ENCODE measurements at regions not wholly inside any gene's neighbourhood (a gene's known extent, or its start where the extent isn't known, plus 50 kb on each side); places are given as distances from the start of the nearest gene placed in this dataset.

DNA sequence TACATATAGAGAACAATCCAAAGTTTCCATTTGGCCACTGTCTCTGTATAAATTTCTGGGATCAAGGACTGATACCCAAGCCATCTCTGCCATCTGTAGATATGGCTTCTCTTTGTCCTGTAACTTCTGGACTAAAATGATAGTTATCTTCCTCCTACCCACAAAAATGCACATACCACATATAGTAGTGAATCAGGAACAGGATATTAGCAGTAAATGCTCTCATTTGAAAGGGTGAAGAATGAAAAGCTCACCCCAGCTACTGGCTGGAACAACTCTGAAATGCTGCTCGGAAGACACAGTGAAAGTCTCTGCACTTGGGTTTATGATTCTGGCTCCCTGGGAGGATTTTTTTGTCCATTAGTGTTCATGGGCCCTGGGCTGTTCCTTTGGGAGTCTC, 856.4 kb upstream of the LRRC4C start:
- H3K4me3 Mint-ChIP-seq: no peak overlapping the region
- POLR2A ChIA-PET: no interaction called here
- no peak for DNase-seq
- H3K9me3 Mint-ChIP-seq: peaks cover 5% of the 10 kb centered on the region
- no peak for ATAC-seq (ENCODE audit: low read depth)
- no peaks in the 10 kb centered on the region for H3K36me3 Mint-ChIP-seq
- no peak overlapping the region for H3K27ac Mint-ChIP-seq
- no peaks in the 10 kb centered on the region for H3K27me3 Mint-ChIP-seq
- no peaks in the 10 kb centered on the region for H3K4me1 Mint-ChIP-seq

DNA sequence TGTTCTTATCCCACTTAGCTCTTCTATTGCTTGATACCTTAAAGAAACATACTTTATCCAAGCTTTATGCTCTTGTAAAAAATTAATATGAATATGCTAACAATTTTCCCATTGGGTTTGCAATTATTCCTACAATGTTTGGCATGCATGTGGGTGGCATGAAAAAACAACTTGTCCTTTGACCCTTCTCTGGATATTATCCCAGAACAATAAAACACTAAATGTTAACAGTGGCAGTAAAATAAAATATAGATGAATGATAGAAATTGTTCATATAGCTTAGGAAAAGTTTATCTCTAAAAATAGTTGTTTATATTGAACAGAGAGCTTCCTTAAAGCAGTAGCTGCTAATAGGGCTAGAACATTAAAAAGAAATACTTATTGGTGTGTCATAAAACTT, 860.5 kb upstream of the LRRC4C start:
- DNase-seq: no peak
- Mint-ChIP-seq H3K27ac (no peak overlapping the region), H3K4me3 (no peak overlapping the region), H3K4me1 (no peaks in the 10 kb centered on the region), H3K36me3 (no peaks in the 10 kb centered on the region), H3K27me3 (no peaks in the 10 kb centered on the region), H3K9me3 (peaks cover 4% of the 10 kb centered on the region)
- POLR2A ChIA-PET: no interaction called here
- ATAC-seq (ENCODE audit: low read depth): no peak

DNA sequence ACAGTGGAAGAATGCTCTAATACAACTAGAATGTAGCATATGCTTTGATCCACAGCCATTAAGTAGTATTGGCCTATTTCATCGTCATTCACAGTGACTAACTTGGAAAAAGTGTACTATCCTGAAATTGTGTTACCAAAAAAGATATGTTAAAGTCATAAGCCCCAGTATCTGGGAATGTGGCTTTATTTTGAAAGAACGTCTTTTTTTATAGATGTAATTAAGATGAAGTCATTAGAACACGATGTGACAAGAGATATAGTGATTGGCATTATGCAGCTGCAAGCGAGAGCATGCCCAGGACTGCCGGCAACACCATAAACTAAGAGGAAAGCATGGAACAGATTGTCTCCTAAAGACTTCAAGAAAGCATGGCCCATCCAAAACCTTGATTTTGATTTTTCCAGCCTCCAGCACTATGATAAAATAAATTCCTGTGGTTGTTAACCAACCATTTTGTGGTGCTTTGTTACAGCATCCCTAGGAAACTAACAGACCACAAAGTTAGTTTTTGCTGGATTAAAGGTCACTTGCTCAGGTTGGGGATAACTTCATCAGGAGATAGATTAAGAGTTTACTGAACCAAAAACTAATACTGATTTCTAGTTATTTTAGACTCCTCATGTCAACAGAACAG, 870.6 kb upstream of the LRRC4C start:
- Mint-ChIP-seq H3K4me1 (no peaks in the 10 kb centered on the region), H3K36me3 (no peaks in the 10 kb centered on the region), H3K27ac (no peak overlapping the region), H3K9me3 (peaks cover 5% of the 10 kb centered on the region), H3K4me3 (no peak overlapping the region), H3K27me3 (no peaks in the 10 kb centered on the region)
- POLR2A ChIA-PET: no interaction called here
- ATAC-seq (ENCODE audit: low read depth) (no peak), DNase-seq (no peak)

DNA sequence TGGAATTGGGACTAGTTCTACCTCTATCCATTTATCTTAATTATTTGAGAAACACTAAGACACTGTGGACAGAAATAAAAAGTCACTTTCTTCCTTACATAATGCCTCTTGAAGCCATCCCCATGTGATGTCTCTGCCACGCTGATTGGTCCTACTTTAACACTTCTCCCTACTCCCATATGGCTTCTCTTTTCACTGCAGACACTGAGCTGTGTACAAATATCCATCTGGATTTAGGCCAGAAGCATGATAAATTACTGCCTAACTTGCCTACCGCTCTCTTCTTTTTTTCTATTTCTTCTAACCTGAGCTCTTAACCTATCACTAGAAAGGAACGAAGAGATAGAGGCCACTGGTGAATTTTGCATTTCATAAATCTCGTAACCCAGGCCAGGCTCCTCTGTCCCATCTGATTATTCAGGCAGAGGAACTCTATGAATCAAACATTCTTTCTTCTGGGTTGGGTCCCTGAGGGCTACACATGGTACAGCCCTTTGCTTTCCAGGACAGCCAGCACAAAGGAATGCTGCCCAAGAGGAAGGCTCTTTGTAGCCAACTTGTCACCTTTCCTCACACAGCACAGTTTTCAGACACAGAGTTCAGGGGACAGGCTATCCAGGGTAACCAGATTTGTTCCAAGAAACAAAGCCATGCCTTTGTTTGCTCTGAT, 878.5 kb upstream of the LRRC4C start:
- H3K9me3 Mint-ChIP-seq: peaks cover 7% of the 10 kb centered on the region
- H3K27me3 Mint-ChIP-seq: no peaks in the 10 kb centered on the region
- H3K27ac Mint-ChIP-seq: no peak overlapping the region
- H3K4me1 Mint-ChIP-seq: no peaks in the 10 kb centered on the region
- DNase-seq (no peak), ATAC-seq (ENCODE audit: low read depth) (no peak)
- POLR2A ChIA-PET: no interaction called here
- H3K4me3 Mint-ChIP-seq: no peak overlapping the region
- H3K36me3 Mint-ChIP-seq: no peaks in the 10 kb centered on the region

DNA sequence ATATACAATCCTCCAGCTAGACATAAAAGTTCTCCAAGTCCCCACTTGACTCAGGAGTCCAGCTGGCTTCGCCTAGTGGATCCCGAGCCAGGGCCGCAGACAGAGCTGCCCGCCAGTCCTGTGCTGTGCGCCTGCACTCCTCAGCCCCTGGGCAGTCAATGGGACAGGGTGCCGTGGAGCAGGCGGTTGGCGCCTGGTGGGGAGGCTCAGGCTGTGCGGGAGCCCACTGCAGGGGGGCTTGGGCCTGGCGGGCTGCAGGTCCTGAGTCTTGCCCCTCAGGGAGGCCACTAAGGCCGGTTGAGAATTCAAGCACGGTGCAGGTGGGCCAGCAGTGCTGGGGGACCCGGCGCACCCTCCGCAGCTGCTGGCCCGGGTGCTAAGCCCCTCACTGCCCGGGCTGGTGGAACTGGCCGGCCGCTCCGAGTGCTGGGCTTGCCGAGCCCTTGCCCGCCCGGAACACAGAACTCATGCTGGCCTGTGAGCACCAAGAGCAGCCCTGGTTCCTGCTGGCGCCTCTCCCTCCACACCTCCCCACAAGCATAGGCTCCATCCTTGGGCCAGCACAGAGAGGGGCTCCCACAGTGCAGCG, 884.8 kb upstream of the LRRC4C start:
- H3K4me3 Mint-ChIP-seq: no peak overlapping the region
- ATAC-seq (ENCODE audit: low read depth): no peak
- no peaks in the 10 kb centered on the region for H3K36me3 Mint-ChIP-seq
- DNase-seq: no peak
- peaks cover 3% of the 10 kb centered on the region for H3K9me3 Mint-ChIP-seq
- POLR2A ChIA-PET: no interaction called here
- no peak overlapping the region for H3K27ac Mint-ChIP-seq
- no peaks in the 10 kb centered on the region for H3K27me3 Mint-ChIP-seq
- H3K4me1 Mint-ChIP-seq: no peaks in the 10 kb centered on the region

DNA sequence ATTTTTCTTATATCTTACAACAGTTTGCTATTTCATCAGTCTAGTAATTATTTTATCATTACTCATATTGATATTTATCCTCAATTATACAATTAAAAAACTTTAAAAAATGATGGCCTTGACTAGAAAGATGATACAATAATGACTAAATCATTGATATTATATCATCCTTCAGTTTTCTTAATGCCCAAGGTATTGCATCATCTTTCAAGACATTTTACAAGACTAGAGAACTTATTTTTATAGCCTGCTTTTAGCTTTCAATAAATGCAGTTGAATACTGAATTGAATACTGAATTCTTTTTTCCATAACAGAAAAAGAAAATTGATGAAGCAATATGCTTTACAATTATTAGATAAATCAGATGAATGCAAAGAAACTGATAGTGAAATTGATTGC, 886.5 kb upstream of the LRRC4C start:
- H3K9me3 Mint-ChIP-seq: peaks cover 10% of the 10 kb centered on the region
- ATAC-seq (ENCODE audit: low read depth): no peak
- H3K36me3 Mint-ChIP-seq: no peaks in the 10 kb centered on the region
- no peaks in the 10 kb centered on the region for H3K27me3 Mint-ChIP-seq
- H3K27ac Mint-ChIP-seq: no peak overlapping the region
- POLR2A ChIA-PET: no interaction called here
- H3K4me3 Mint-ChIP-seq: no peak overlapping the region
- no peaks in the 10 kb centered on the region for H3K4me1 Mint-ChIP-seq
- DNase-seq: no peak

DNA sequence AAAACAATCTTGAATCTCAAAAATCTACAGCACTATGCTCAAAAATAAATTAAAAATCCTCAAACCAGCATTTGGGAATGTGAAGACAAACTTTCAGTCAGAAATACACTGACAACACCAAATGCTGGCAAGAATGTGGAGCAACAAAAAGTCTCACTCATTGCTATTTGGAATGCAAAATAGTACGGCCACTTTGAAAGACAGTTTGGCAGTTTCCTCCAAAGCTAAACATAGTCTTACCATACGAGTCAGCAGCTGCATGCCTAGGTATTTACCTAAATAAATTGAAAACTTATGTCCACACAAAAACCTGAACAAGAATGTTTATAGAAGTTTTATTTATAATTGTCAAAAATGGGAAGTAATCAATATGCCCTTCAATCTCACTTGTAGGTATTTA, 904.2 kb upstream of the LRRC4C start:
- no peaks in the 10 kb centered on the region for H3K4me1 Mint-ChIP-seq
- no peaks in the 10 kb centered on the region for H3K27me3 Mint-ChIP-seq
- DNase-seq (no peak), ATAC-seq (ENCODE audit: low read depth) (no peak)
- peaks cover 10% of the 10 kb centered on the region for H3K9me3 Mint-ChIP-seq
- H3K36me3 Mint-ChIP-seq: no peaks in the 10 kb centered on the region
- POLR2A ChIA-PET: no interaction called here
- no peak overlapping the region for H3K4me3 Mint-ChIP-seq
- no peak overlapping the region for H3K27ac Mint-ChIP-seq

DNA sequence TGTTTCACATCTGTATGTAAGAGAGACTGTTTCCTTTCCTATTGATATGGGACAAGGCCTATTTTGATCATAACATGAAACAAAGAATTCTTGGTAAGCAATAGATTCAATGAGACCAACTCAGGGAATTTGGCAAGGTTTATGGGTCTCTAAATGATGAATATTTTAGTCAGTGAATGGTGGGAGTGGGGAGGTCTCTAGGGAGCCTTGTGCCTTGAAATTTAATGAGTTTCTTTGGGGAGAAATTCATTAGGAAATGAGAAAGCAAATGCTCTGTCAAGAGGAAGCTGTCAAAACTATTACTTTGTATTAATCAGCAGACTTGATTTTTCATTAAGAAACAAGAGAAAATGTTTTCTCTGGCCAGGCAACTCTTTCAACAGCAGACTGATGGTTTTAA, 921.7 kb upstream of the API5 start:
- H3K4me1 Mint-ChIP-seq: no peaks in the 10 kb centered on the region
- no peaks in the 10 kb centered on the region for H3K27me3 Mint-ChIP-seq
- POLR2A ChIA-PET: no interaction called here
- no peak overlapping the region for H3K27ac Mint-ChIP-seq
- H3K4me3 Mint-ChIP-seq: no peak overlapping the region
- no peaks in the 10 kb centered on the region for H3K36me3 Mint-ChIP-seq
- peaks cover 12% of the 10 kb centered on the region for H3K9me3 Mint-ChIP-seq
- no peak for DNase-seq
- ATAC-seq (ENCODE audit: low read depth): no peak

DNA sequence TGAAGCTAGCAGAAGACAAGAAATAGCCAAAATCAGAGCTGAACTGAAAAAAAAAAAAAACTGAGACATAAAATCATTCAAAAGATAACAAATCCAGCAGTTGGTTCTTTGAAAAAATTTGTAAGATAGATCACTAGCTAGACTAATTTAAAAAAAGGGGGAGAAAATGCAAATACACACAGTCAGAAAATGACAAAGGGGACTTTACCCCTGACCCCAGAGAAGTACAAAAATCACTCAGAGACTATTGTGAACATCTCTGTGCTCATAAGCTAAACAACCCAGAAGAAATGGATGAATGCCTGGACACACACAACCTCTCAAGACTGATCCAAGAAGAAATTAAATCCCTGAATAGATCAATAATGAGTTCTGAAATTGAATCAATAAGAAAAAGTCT, 914.3 kb upstream of the API5 start:
- ATAC-seq (ENCODE audit: low read depth) (no peak), DNase-seq (no peak)
- POLR2A ChIA-PET: no interaction called here
- H3K36me3 Mint-ChIP-seq: no peaks in the 10 kb centered on the region
- no peak overlapping the region for H3K4me3 Mint-ChIP-seq
- no peaks in the 10 kb centered on the region for H3K27me3 Mint-ChIP-seq
- H3K4me1 Mint-ChIP-seq: no peaks in the 10 kb centered on the region
- peaks cover 6% of the 10 kb centered on the region for H3K9me3 Mint-ChIP-seq
- H3K27ac Mint-ChIP-seq: no peak overlapping the region

DNA sequence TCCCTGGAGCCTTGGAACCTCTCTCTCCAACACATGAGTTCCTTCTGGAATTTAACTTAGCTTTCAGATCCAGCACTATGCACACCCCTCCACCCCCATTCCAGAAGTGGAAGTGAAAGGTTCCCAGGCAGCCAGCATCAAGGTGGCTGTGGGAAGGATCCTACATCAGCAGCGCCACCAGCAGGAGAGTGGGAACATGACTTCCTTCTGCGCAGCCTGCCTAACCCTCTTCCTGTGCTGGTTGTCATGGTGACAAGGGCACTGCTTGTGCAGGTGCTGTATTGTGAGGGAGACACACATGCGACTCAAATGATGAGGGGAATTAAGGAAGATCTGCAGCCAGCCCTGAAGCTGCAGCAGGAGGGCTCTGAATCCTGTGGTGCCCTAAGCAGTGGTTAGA, 904.5 kb upstream of the API5 start:
- no peak for ATAC-seq (ENCODE audit: low read depth)
- no peak overlapping the region for H3K4me3 Mint-ChIP-seq
- no peaks in the 10 kb centered on the region for H3K27me3 Mint-ChIP-seq
- H3K36me3 Mint-ChIP-seq: no peaks in the 10 kb centered on the region
- H3K9me3 Mint-ChIP-seq: peaks cover 2% of the 10 kb centered on the region
- DNase-seq: no peak
- no peaks in the 10 kb centered on the region for H3K4me1 Mint-ChIP-seq
- H3K27ac Mint-ChIP-seq: no peak overlapping the region
- POLR2A ChIA-PET: no interaction called here

DNA sequence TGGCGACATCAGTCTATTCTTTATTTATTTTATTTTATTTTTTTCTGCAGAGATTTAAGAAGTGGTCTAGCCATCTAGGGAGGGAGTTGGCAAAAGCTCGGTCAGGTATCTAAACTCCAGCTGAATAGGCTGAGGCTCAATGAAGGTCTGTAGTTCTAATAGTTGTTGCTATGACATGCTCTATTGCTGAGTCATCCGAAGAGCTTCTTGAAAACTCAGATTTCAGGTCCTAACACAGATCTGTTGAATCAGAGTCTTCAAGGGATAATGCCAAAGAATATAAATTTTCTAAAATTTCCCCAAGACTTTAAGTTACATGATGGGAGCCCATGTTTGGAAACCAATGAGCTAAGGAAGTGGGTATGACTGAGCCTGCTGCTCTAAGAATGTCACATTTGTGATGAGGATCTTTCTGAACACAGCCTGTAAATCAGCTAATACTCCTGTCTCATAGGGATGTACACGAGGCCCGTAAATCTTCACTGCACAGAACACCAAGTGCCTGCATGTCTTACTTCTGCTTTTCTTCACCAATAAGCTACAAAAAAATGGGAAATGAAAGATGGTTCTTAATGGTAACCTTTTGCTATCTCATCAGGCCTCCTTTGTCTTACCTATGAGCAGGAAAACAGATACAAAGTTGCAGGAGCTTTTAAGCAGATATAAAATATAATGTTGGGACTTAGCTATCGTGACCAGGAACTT, 901.4 kb upstream of the API5 start:
- DNase-seq: no peak
- H3K9me3 Mint-ChIP-seq: peaks cover 2% of the 10 kb centered on the region
- ATAC-seq (ENCODE audit: low read depth): no peak
- H3K4me1 Mint-ChIP-seq: no peaks in the 10 kb centered on the region
- H3K27ac Mint-ChIP-seq: no peak overlapping the region
- no peak overlapping the region for H3K4me3 Mint-ChIP-seq
- POLR2A ChIA-PET: no interaction called here
- H3K36me3 Mint-ChIP-seq: no peaks in the 10 kb centered on the region
- no peaks in the 10 kb centered on the region for H3K27me3 Mint-ChIP-seq

DNA sequence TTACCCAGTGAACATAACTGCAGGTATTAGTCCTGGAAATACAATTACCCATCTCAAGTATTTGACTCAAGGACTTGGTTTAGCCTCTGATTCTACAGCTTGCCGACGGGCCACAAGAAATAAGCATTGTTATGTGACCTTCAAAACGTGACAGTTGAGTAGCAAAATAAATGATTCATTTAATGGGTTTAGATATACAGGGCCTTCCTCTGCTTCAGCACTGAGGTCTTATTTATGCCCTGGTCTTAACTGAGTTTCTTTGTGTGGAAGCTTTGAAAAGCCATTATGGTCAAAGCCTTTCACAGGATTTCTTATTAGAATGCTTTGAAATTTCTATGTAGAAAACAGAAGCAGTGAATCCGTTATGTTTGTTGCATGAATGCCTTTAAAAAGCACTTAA, 899.2 kb upstream of the API5 start:
- no peaks in the 10 kb centered on the region for H3K4me1 Mint-ChIP-seq
- no peaks in the 10 kb centered on the region for H3K27me3 Mint-ChIP-seq
- no peak for ATAC-seq (ENCODE audit: low read depth)
- no peak overlapping the region for H3K4me3 Mint-ChIP-seq
- H3K36me3 Mint-ChIP-seq: no peaks in the 10 kb centered on the region
- H3K9me3 Mint-ChIP-seq: peaks cover 2% of the 10 kb centered on the region
- POLR2A ChIA-PET: no interaction called here
- DNase-seq: no peak
- H3K27ac Mint-ChIP-seq: no peak overlapping the region

DNA sequence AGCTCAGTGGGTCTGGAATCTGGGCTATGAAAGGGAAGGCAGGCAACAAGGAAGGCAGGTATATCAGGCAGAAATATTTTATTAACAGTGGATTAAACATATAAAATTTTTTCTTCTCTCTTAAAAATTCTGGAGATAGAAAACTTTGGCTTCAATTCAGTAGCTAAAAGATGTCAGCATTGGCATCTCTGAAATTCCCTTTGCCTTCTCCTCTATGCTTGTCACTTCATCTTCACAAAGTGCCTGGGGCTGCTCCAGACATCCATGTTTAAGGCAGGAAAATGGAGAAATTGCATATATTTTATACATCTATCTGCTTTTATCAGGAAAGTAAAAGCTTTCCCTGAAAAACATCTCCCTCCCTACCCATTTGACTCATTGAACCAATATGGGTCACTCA, 894.1 kb upstream of the API5 start:
- POLR2A ChIA-PET: no interaction called here
- no peaks in the 10 kb centered on the region for H3K36me3 Mint-ChIP-seq
- no peak overlapping the region for H3K4me3 Mint-ChIP-seq

DNA sequence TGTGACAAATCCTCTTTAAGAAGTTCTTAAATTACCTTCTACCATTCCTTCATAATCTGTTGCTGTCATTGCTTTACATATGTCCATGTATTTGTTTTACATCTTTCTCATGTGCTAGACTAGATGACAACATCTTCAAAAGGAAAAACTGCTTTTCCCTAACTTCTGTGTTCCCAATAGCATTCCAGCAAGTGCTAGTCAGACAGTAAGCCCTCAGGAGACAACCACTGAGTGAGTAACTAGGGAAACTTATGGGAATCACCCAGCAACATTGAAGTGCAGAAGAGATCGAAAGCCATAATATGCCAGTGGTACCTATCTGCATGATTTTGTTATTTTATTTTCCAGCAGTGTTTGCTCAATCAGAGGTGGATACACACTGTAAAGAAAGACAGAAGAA, 889.7 kb upstream of the API5 start:
- Mint-ChIP-seq H3K36me3 (no peaks in the 10 kb centered on the region), H3K4me1 (no peaks in the 10 kb centered on the region), H3K27ac (no peak overlapping the region), H3K27me3 (no peaks in the 10 kb centered on the region), H3K9me3 (peaks cover 1% of the 10 kb centered on the region), H3K4me3 (no peak overlapping the region)
- DNase-seq (no peak), ATAC-seq (ENCODE audit: low read depth) (no peak)
- POLR2A ChIA-PET: no interaction called here

More for the DNA sequence above, 894.1 kb upstream of the API5 start:
- Mint-ChIP-seq H3K27me3 (no peaks in the 10 kb centered on the region), H3K4me1 (no peaks in the 10 kb centered on the region), H3K27ac (no peak overlapping the region), H3K9me3 (peaks cover 1% of the 10 kb centered on the region)
- DNase-seq: no peak
- no peak for ATAC-seq (ENCODE audit: low read depth)
